ENCODE measurements at regions not wholly inside any gene's neighbourhood (a gene's known extent, or its start where the extent isn't known, plus 50 kb on each side); places are given as distances from the start of the nearest gene placed in this dataset.

DNA sequence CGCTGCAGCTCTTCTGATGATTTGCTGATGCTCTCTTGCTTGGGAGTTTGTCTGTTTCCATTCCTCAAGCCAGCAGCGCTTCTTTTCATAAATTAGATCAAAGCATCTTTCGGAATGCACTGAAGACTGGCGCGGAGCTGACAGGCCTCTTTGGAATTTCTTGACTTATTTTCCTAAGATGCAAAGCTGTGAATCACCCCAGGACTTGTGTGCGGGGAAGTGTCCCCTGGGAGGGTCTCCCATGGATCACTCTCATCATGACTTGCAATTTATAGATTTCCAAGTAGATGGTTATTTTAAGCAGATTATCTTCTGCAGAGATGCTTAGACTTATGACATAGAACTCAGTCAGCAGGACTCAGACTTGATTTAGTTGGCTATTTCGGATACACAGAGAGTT, 467.2 kb downstream of the TCERG1L start:
- no peak overlapping the region for H3K4me3 ChIP-seq (ENCODE audit: low read length in 3 of 3)
- no peaks in the 10 kb centered on the region for H3K4me1 ChIP-seq (ENCODE audit: control insufficient read depth in 2 of 3, insufficient read depth in 2 of 3, low read depth in 1 of 3, low read length in 3 of 3)
- H3K9ac ChIP-seq (ENCODE audit: low read length in 3 of 3): no peak overlapping the region
- DNase-seq (no peak), FAIRE-seq (no peak)
- no peaks in the 10 kb centered on the region for H3K9me3 ChIP-seq (ENCODE audit: control insufficient read depth in 2 of 3, insufficient read depth in 1 of 3, low read length in 3 of 3)
- H3K36me3 ChIP-seq (ENCODE audit: control insufficient read depth in 2 of 3, insufficient read depth in 3 of 3, low read length in 3 of 3): no peaks in the 10 kb centered on the region
- intact Hi-C loops (cut with DNase I): no loop called here
- no peaks in the 10 kb centered on the region for H3K27me3 ChIP-seq (ENCODE audit: control insufficient read depth, insufficient read depth, low read length)
- H3K27ac ChIP-seq (ENCODE audit: low read depth in 2 of 2, low read length in 2 of 2): no peak overlapping the region
- TF ChIP-seq CTCF (IDR thresholded peaks at IDR 0.05; ENCODE audit: borderline replicate concordance, extremely low read depth, insufficient read depth): no peak

GRCh38 chr10:130847170-130847569, 464.4 kb downstream of the TCERG1L start:
- no peak for DNase-seq
- intact Hi-C loops (cut with DNase I): no loop called here
- Histone ChIP-seq H3K4me1 (ENCODE audit: control insufficient read depth in 2 of 3, insufficient read depth in 2 of 3, low read depth in 1 of 3, low read length in 3 of 3) (no peaks in the 10 kb centered on the region), H3K9me3 (ENCODE audit: control insufficient read depth in 2 of 3, insufficient read depth in 1 of 3, low read length in 3 of 3) (no peaks in the 10 kb centered on the region), H3K27me3 (ENCODE audit: control insufficient read depth, insufficient read depth, low read length) (no peaks in the 10 kb centered on the region), H3K27ac (ENCODE audit: low read depth in 2 of 2, low read length in 2 of 2) (no peak overlapping the region), H3K4me3 (ENCODE audit: low read length in 3 of 3) (no peak overlapping the region), H3K36me3 (ENCODE audit: control insufficient read depth in 2 of 3, insufficient read depth in 3 of 3, low read length in 3 of 3) (no peaks in the 10 kb centered on the region), H3K9ac (ENCODE audit: low read length in 3 of 3) (no peak overlapping the region)
- FAIRE-seq: no peak
- TF ChIP-seq CTCF (IDR thresholded peaks at IDR 0.05; ENCODE audit: borderline replicate concordance, extremely low read depth, insufficient read depth): no peak

- H3K4me3 ChIP-seq (ENCODE audit: low read length in 3 of 3): no peak overlapping the region
- peaks cover 0 to 6% (median 0%) of the 10 kb centered on the region in 3 donors for H3K9me3 ChIP-seq (ENCODE audit: control insufficient read depth in 2 of 3, insufficient read depth in 1 of 3, low read length in 3 of 3)
- TF ChIP-seq CTCF (IDR thresholded peaks at IDR 0.05; ENCODE audit: borderline replicate concordance, extremely low read depth, insufficient read depth): no peak
- no peaks in the 10 kb centered on the region for H3K27me3 ChIP-seq (ENCODE audit: control insufficient read depth, insufficient read depth, low read length)
- H3K27ac ChIP-seq (ENCODE audit: low read depth in 2 of 2, low read length in 2 of 2): no peak overlapping the region
- H3K9ac ChIP-seq (ENCODE audit: low read length in 3 of 3): no peak overlapping the region
- no peaks in the 10 kb centered on the region for H3K36me3 ChIP-seq (ENCODE audit: control insufficient read depth in 2 of 3, insufficient read depth in 3 of 3, low read length in 3 of 3)
- no peak for FAIRE-seq
- DNase-seq: no peak
- H3K4me1 ChIP-seq (ENCODE audit: control insufficient read depth in 2 of 3, insufficient read depth in 2 of 3, low read depth in 1 of 3, low read length in 3 of 3): no peaks in the 10 kb centered on the region
- intact Hi-C loops (cut with DNase I): no loop called here
Observed at GRCh38 chr10:130848855-130849254, 462.7 kb downstream of the TCERG1L start.

- H3K27ac ChIP-seq (ENCODE audit: low read depth in 2 of 2, low read length in 2 of 2): no peak overlapping the region
- FAIRE-seq (no peak), DNase-seq (no peak)
- H3K9me3 ChIP-seq (ENCODE audit: control insufficient read depth in 2 of 3, insufficient read depth in 1 of 3, low read length in 3 of 3): peaks cover 0 to 24% (median 0%) of the 10 kb centered on the region in 3 donors
- H3K27me3 ChIP-seq (ENCODE audit: control insufficient read depth, insufficient read depth, low read length): no peaks in the 10 kb centered on the region
- intact Hi-C loops (cut with DNase I): no loop called here
- no peak for TF ChIP-seq CTCF (IDR thresholded peaks at IDR 0.05; ENCODE audit: borderline replicate concordance, extremely low read depth, insufficient read depth)
- H3K4me3 ChIP-seq (ENCODE audit: low read length in 3 of 3): no peak overlapping the region
- H3K36me3 ChIP-seq (ENCODE audit: control insufficient read depth in 2 of 3, insufficient read depth in 3 of 3, low read length in 3 of 3): no peaks in the 10 kb centered on the region
- no peaks in the 10 kb centered on the region for H3K4me1 ChIP-seq (ENCODE audit: control insufficient read depth in 2 of 3, insufficient read depth in 2 of 3, low read depth in 1 of 3, low read length in 3 of 3)
- no peak overlapping the region for H3K9ac ChIP-seq (ENCODE audit: low read length in 3 of 3)
Observed at GRCh38 chr10:130854151-130854550, 457.4 kb downstream of the TCERG1L start.
